Retinal pigment epithelial cell (primary cell): ENCODE measurements at regions not wholly inside any gene's neighbourhood (a gene's known extent, or its start where the extent isn't known, plus 50 kb on each side); places are given as distances from the start of the nearest gene placed in this dataset.

Source experiments
- DNase-seq: peaks from one replicate; pipeline ENCODE4 v3.0.0-alpha.2; 2010; ENCODE audit warnings: low read depth
- H3K4me3 ChIP-seq: 2 replicates; pipeline ENCODE4 v1.5.1; 2011; ENCODE audit warnings: mild to moderate bottlenecking, low read length, control low read depth, moderate library complexity
- TF ChIP-seq, protein P1 (sequence below): conservative IDR thresholded peaks from 2 replicates; pipeline ENCODE4 v1.5.1; 2011; ENCODE audit warnings: low read depth, low read length, control low read depth, inconsistent platforms

DNA sequence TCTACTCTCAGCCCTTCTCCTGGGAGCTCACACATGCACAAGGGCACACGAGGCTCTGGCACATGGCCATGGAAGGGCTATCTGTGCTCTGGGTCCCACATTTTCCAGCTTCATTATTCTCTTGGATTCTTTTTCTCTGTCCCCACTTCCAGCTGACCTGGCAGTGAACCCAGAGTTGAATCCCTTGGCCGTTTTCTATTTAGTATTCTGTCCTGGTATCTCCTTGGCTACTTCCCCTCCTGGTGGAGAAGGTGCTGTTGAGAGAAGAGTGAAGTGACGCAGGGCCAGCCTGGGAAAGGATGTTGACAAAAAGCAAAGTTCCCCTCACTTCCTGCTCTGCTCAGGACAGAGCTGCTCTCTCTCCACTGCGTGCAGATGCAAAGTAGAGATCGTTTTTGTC is 303.1 kb downstream of the IRS2 start:
- TF ChIP-seq, protein P1, sequence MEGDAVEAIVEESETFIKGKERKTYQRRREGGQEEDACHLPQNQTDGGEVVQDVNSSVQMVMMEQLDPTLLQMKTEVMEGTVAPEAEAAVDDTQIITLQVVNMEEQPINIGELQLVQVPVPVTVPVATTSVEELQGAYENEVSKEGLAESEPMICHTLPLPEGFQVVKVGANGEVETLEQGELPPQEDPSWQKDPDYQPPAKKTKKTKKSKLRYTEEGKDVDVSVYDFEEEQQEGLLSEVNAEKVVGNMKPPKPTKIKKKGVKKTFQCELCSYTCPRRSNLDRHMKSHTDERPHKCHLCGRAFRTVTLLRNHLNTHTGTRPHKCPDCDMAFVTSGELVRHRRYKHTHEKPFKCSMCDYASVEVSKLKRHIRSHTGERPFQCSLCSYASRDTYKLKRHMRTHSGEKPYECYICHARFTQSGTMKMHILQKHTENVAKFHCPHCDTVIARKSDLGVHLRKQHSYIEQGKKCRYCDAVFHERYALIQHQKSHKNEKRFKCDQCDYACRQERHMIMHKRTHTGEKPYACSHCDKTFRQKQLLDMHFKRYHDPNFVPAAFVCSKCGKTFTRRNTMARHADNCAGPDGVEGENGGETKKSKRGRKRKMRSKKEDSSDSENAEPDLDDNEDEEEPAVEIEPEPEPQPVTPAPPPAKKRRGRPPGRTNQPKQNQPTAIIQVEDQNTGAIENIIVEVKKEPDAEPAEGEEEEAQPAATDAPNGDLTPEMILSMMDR = no peak
- no peak overlapping the region for H3K4me3 ChIP-seq
- no peak for DNase-seq

DNA sequence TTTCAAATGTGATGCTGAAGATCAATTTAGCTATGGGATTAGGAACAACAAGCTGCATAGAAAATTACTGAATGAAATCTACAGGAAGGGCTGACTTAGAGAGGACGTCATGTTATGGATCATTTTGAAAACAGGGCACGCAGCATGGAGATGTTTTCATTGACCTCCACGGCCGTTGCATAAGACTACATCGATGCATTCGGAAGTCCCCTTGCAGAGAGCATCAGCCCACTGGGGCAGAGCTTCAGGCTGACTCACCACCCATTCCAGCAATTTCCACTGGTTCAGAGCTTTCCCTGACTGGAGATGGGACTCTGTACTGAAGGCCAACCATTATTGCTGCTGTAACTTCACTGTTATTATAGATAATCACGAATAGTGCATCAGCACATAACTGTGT is 305.3 kb downstream of the IRS2 start:
- DNase-seq = no peak
- no peak overlapping the region for H3K4me3 ChIP-seq
- TF ChIP-seq, protein P1 = no peak

DNA sequence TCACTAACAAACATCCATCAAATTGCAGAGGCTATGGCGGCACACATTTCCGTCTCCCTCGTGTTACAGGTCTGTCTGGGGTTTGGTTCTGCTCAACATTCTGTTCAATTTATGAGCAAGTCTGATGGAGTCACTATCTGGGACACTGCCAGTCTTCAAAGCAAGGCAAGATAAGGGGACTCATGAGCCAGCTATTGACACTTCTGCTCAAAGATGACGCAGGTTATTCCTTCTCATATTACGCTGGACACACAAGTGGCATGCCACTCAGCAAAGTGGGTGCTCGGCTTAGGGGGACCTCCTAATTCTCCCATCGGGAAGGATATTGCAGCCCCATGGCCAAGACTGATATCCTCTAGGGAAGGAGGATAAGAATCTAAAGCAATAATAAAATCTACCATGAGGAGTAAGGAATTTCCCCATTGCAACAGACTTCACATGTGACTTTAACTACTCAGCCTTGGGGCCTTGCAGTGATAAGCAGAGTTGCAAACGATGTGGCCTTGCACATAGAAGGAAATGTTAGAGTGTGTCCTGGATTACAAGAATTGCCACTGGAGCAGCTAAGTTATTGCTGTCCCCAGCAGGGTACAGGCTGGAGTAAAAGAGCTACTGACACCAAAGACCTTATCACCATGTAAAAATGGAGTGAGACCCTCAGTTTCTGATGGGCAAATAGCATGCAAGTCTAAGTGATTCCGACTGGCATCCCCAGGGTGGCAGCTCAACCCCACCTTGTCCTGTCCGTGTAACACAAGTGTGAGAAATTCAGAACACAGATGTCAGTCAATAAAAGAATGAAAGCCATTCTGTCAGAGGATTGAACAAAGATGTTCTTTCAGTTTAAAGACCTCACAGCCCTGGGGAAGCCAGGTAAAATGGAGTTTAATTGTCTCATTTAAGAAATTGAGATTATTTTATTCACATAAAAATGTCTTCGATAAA is 306.1 kb downstream of the IRS2 start:
- TF ChIP-seq, protein P1 = no peak
- DNase-seq = peak; percentile 23
- H3K4me3 ChIP-seq = no peak overlapping the region

DNA sequence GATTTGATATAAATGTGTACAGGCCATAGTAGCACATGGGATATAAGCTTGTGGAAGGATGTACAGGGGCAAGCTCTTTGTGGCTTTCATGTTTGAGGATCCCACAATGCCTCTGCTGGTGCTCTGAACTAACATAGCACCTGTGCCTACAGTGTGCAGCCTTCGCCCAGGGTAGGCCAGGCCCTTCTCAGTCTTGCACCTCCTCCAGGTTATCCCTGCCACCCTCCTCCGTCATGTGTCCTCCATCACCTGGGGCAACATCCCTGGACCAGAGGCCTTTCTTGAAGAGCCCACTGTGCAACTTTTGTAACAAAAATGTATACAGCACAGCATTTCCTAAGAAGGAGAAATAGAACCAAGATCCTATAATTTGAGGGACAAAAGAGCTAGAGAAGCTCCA is 306.8 kb downstream of the IRS2 start:
- no peak for DNase-seq
- H3K4me3 ChIP-seq = no peak overlapping the region
- TF ChIP-seq, protein P1 = no peak

DNA sequence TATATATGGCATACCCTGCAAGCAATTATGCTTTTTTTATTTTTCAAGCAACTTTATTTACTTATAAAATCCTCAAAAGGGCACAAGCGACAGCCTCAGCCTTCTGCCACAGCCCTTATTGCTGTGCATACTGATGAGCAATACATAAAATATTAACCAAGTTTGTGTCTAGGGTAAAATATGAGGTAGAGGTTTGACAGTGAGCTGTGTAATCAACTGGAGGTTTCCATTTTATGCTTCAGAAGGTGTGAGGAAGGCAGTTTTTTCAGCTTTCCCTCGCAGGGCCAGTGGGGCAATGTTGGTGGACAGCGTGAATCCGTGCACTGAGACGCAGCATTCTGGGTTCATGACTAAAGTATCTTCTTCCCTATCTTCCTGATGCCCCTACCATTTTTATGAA is 310.4 kb downstream of the IRS2 start:
- no peak overlapping the region for H3K4me3 ChIP-seq
- DNase-seq = no peak
- TF ChIP-seq, protein P1 = no peak

DNA sequence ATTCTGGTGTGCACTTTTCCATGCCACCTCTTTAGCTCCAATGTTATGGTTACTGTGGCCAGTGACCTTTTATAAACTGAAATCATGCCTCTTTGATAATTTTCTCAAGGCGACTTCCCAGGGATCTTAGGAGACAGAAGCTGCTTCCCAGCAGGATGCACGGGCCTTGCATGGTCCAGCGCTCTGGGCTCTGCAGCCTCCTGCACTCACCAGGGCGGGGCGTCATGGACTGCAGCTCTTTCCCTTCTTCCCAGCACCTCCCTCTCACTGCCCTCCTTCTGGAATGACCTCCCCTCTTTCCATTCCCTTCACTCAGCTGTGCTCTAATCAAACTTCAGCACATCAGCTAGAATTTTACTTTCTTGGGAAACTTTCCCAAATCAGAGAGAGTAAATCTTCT is 318.3 kb downstream of the IRS2 start:
- H3K4me3 ChIP-seq = no peak overlapping the region
- no peak for DNase-seq
- TF ChIP-seq, protein P1 = no peak

DNA sequence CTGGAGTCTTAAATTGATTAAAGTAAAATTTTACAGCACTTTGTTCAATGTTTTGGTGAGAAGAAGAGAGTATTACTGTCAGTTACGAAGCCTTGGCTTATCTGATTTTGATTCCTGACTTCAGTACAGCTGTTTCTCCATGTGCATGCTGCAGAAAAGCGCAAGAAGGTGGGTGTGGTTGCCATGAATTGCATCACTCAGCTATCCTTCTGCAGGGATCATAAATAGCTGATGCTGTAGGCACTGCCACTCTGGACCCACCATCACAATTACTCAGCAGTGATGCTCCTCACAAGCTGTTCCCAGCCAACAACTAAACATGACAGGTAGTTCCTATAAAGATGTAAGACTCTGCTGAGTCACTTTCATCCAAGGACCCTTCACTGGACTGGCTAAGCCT is 321.2 kb downstream of the IRS2 start:
- no peak overlapping the region for H3K4me3 ChIP-seq
- no peak for DNase-seq
- TF ChIP-seq, protein P1 = no peak
